ENCODE measurements at regions not wholly inside any gene's neighbourhood (a gene's known extent, or its start where the extent isn't known, plus 50 kb on each side); places are given as distances from the start of the nearest gene placed in this dataset.

GRCh38 chr1:4315202-4315601 is 339.2 kb upstream of the AJAP1 start:
- Histone ChIP-seq H3K18ac (ENCODE audit: low read depth, low read length) (no peak overlapping the region), H3K36me3 (ENCODE audit: control insufficient read depth, insufficient read depth, low read length) (no peaks in the 10 kb centered on the region), H3K9ac (ENCODE audit: low read depth, low read length) (no peak overlapping the region), H3K79me1 (ENCODE audit: low read depth in 1 of 2, low read length in 2 of 2) (no peaks in the 10 kb centered on the region), H4K91ac (ENCODE audit: insufficient read depth, low read depth, low read length) (no peak overlapping the region), H2AK9ac (replicated peaks; ENCODE audit: low read depth, low read length, poor library complexity) (no peak overlapping the region), H3K27me3 (ENCODE audit: control insufficient read depth, insufficient read depth, low read length) (no peaks in the 10 kb centered on the region), H3K4me1 (ENCODE audit: control insufficient read depth, insufficient read depth, low read length) (no peaks in the 10 kb centered on the region), H3K14ac (replicated peaks; ENCODE audit: low read depth, low read length) (no peak overlapping the region), H2AFZ (replicated peaks; ENCODE audit: low read length, poor library complexity) (no peak overlapping the region), H3K23ac (ENCODE audit: low read depth, low read length) (no peak overlapping the region), H2BK5ac (ENCODE audit: low read depth, low read length, poor library complexity, severe bottlenecking) (no peak overlapping the region), H2BK20ac (ENCODE audit: low read depth, low read length) (no peak overlapping the region), H3K27ac (ENCODE audit: insufficient read depth, low read length) (no peak overlapping the region), H3K4me2 (ENCODE audit: low read depth, low read length) (no peak overlapping the region), H3K56ac (ENCODE audit: extremely low read depth, insufficient read depth, low read length) (no peak overlapping the region), H3K9me3 (ENCODE audit: control insufficient read depth, insufficient read depth, low read length) (peaks cover 27% of the 10 kb centered on the region), H2BK120ac (ENCODE audit: low read depth, low read length) (no peak overlapping the region), H4K20me1 (ENCODE audit: insufficient read depth, low read length) (no peaks in the 10 kb centered on the region), H3K4me3 (ENCODE audit: insufficient read depth, low read depth, low read length) (no peak overlapping the region), H4K8ac (ENCODE audit: low read depth in 2 of 2, low read length in 2 of 2) (no peak overlapping the region), H4K5ac (ENCODE audit: low read depth, low read length) (no peak overlapping the region), H3K9me1 (ENCODE audit: insufficient read depth, low read length) (no peaks in the 10 kb centered on the region), H3K4ac (ENCODE audit: low read depth, low read length) (no peak overlapping the region), H2AK5ac (ENCODE audit: low read depth, low read length) (no peak overlapping the region), H2BK15ac (ENCODE audit: low read depth, low read length) (no peak overlapping the region)
- TF ChIP-seq RFX5 (IDR thresholded peaks at IDR 0.05; ENCODE audit: low read depth, low read length): no peak
- TF ChIP-seq SMC3 (IDR thresholded peaks at IDR 0.05; ENCODE audit: low read depth, low read length): no peak
- TF ChIP-seq RCOR1 (IDR thresholded peaks at IDR 0.05; ENCODE audit: insufficient replicate concordance, low read length): no peak
- no peak for TF ChIP-seq USF2 (IDR thresholded peaks at IDR 0.05; ENCODE audit: low read depth, low read length)
- TF ChIP-seq MXI1 (IDR thresholded peaks at IDR 0.05; ENCODE audit: borderline replicate concordance, low read depth, low read length): no peak
- ChIA-PET POLR2A (ENCODE audit: unreplicated experiment) (no interaction called here), CTCF (no interaction called here)
- no CpG with 5 or more reads among the region's 4 CpGs for WGBS, 2 experiments (ENCODE audit: extremely low coverage in 2 of 2, insufficient read length in 1 of 2)
- no peak for DNase-seq
- dilution Hi-C loops (cut with HindIII; ENCODE audit: low sequenced_read_pairs, unreplicated experiment) (no loop called here), in situ Hi-C loops (cut with MboI; ENCODE audit: low sequenced_read_pairs) (no loop called here), intact Hi-C loops (cut with micrococcal nuclease) (no loop called here)
- ATAC-seq (ENCODE audit: low read depth): no peak
- no TSS peak for BruUV-seq (replicated peaks)
